NB4 (cell line): ENCODE measurements at regions not wholly inside any gene's neighbourhood (a gene's known extent, or its start where the extent isn't known, plus 50 kb on each side); places are given as distances from the start of the nearest gene placed in this dataset.

Experiments used
- DNase-seq: peaks from one replicate; pipeline ENCODE4 v3.0.0; 2010; ENCODE audit warnings: low read depth
- H3K4me3 ChIP-seq: one replicate; pipeline ENCODE4 v1.5.1; 2011; ENCODE audit warnings: mild to moderate bottlenecking, low read depth, low read length, moderate library complexity
- MYC ChIP-seq: IDR thresholded peaks from 2 replicates; pipeline ENCODE4 v1.6.1; 2011; ENCODE audit warnings: low read depth, low read length
- POLR2A ChIP-seq: IDR thresholded peaks from 2 replicates; pipeline ENCODE4 v1.6.1; 2011; ENCODE audit warnings: mild to moderate bottlenecking; ENCODE audit not compliant: insufficient read length; ENCODE audit errors: extremely low read depth
- TF ChIP-seq, protein P1 (sequence below): IDR thresholded peaks from one replicate; pipeline ENCODE4 v1.5.1; 2012; ENCODE audit warnings: low read depth, low read length
- TF ChIP-seq, protein P2 (sequence below): IDR thresholded peaks from 2 replicates; pipeline ENCODE4 v1.6.1; 2011; ENCODE audit warnings: low read depth, low read length

DNA sequence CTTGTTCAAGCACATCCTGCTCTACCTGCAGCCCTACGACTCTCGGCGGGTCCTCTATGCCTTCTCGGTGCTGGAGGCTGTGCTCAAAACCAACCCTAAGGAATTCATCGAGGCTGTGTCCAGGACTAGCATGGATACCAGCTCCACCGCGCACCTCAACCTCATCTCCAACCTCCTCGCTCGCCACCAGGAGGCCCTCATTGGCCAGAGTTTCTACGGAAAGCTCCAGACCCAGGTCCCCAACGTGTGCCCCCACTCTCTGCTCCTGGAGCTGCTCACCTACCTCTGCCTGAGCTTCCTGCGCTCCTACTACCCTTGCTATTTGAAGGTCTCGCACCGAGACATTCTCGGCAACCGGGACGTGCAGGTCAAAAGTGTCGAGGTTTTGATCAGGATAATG lies 74.3 kb upstream of the MORC3 start:
- H3K4me3 ChIP-seq: no peak overlapping the region
- no peak for DNase-seq
- TF ChIP-seq, protein P1, sequence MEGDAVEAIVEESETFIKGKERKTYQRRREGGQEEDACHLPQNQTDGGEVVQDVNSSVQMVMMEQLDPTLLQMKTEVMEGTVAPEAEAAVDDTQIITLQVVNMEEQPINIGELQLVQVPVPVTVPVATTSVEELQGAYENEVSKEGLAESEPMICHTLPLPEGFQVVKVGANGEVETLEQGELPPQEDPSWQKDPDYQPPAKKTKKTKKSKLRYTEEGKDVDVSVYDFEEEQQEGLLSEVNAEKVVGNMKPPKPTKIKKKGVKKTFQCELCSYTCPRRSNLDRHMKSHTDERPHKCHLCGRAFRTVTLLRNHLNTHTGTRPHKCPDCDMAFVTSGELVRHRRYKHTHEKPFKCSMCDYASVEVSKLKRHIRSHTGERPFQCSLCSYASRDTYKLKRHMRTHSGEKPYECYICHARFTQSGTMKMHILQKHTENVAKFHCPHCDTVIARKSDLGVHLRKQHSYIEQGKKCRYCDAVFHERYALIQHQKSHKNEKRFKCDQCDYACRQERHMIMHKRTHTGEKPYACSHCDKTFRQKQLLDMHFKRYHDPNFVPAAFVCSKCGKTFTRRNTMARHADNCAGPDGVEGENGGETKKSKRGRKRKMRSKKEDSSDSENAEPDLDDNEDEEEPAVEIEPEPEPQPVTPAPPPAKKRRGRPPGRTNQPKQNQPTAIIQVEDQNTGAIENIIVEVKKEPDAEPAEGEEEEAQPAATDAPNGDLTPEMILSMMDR: no peak
- TF ChIP-seq, protein P2, sequence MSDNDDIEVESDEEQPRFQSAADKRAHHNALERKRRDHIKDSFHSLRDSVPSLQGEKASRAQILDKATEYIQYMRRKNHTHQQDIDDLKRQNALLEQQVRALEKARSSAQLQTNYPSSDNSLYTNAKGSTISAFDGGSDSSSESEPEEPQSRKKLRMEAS: no peak
- TF ChIP-seq POLR2A (no peak), MYC (no peak)

DNA sequence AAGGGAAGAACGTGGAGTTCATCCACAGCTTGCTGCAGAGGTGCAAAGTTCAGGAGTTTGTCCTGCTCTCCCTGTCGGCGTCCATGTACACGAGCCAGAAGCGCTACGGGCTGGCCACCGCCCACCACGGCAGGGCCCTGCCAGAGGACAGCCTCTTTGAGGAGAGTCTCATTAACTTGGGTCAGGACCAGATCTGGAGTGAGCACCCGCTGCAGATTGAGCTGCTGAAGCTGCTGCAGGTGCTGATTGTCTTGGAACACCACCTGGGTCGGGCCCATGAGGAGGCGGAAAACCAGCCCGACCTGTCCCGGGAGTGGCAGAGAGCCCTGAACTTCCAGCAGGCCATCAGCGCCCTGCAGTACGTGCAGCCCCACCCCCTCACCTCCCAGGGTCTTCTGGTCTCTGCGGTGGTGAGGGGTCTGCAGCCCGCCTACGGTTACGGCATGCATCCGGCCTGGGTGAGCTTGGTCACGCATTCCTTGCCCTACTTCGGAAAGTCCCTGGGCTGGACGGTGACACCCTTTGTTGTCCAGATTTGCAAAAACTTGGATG lies 73.8 kb upstream of the MORC3 start:
- no peak overlapping the region for H3K4me3 ChIP-seq
- TF ChIP-seq, protein P2: no peak
- TF ChIP-seq MYC: no peak
- DNase-seq: no peak

DNA sequence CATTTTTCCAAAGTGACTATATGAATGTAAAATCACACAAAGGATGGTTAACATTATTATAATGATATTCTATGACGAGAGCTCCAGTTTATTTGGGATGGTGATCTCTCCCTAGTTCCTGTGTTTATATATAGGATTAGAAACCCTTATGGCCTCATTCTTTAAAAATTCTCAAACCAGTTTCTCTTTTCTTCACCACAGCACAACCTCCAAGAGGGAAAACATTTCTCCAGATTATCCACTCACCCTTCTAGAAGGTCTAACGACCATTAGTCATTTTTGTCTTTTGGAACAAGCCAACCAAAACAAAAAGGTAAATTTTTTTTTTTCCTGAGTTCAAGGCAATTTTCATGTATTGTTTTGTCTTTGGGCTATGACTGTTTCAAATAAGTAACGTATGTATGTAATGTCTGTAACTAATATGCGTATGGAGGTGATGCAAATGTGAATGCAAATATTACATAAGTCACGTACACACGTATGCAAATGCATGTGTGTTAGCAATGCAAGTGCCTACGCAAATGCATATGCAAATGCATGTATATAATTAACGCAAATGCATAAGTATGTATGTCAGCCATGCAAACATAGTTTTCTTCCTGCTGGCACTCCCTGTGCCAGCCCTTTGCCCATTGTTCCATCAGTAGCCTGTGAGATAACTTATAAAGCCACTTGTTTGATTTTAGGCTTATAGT lies 72.5 kb upstream of the MORC3 start:
- TF ChIP-seq, protein P1: no peak
- TF ChIP-seq, protein P2: no peak
- TF ChIP-seq POLR2A (no peak), MYC (no peak)
- no peak for DNase-seq
- no peak overlapping the region for H3K4me3 ChIP-seq

DNA sequence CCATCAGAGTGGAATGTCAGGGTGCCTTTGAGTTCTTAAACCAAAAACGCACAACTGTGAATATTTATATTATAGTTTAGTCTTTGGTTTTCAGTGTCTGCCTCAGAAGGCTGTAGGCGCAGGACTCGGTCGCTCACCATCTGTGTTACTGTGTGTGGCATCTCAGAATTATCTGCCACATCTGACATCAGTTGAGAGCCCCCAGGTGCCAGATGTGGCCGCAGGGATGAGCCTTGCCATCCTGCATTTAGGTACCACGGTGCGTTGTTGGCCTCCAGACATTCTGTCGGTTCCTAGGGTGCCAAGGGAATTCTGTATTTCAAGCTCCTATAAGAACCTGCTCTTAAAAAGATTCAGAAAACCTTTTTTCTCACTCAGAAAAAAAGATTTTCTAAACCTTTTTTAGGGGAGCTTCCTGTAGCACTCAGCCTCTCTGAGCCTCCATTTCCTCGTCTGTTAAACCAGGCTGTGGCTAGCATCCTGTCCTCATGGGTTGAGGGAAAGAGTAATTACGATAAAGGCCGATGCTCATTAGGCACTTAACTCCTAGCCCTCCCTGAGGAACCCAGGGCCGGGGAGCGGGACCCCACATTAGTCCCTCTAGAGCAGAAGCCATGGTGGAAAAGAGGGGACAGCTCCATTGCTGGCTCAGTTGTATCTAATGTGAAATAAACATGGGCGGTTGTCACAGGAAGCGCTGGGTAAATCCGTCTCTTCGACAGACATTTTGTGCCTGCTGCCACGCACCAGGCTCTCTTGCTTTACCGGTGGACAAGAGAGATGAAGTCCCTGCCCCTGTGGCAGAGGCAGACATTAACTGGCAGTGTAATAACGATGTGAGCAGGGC lies 70.2 kb upstream of the MORC3 start:
- no peak for DNase-seq
- no peak overlapping the region for H3K4me3 ChIP-seq
- TF ChIP-seq POLR2A: no peak

DNA sequence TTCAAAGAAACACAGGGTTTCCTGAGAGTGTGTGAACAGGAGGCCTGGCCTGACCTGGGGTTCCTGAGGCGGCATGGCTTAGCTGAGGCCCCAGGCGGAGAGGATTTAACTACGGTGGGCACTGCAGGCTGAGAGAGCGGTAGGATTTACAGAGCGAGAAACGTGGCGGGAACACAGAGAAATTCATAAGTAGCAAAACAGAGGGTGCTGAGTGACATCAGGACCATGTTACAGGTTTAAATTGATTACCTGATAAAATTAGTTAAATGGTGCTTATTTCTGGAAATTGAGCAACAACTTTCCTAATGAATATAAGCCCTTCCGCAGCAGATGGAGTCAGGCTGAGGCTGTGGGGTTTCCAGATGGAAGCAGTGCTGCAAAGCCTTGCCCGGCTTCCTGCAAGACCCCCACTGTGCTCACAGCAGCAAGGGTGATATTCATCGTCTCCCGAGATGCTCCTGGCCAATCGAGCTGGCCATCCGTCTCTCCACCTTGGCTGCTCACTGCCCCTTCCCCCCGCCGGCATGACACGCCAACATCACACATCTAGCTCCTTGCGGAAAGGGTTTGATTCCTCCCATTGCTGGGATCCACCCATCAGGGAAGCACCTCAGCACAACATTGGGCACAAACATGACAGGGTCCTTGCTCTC lies 69.4 kb upstream of the MORC3 start:
- no peak for DNase-seq
- no peak overlapping the region for H3K4me3 ChIP-seq
- TF ChIP-seq, protein P1: no peak
- TF ChIP-seq, protein P2: no peak
- TF ChIP-seq MYC: no peak
- no peak for TF ChIP-seq POLR2A

DNA sequence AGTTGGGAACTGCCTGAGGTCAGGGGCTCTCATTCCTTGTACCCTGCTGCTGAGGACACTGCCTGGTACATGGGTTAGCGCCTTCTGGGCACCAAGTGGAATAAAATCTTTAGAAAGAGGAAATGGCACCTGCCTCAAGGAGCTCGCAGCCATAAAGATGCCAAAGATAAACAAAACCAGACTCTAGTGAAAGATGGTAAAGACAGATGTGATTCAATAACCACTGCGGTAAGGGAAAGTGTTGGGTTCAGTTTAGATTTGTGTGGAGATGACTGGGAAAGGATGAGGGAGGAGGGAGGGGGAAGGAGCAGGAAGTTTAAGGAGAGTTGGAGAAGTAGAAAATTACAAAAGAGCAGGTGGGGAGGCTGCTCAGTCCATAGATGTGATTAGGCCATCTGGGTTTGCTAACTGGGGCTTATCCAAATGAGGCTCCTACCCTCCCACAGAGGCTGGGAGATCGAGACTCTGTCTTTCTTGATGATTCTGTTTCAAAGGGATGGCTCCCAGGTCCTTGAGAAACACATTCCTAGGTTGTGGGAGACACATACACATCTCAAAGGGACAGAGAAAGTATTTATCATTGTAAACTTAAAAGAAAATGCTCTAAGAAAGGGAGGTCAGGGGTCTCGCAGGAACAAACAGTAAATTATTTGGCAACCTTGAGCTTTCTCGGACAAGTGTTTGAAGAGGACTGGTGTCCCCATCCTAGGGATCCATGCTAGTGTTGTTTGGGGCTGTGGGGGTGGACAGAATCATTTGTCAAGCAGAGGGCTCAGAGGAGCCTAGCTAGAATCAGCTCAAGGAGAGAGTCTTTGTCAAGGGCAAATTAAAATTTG lies 65.7 kb upstream of the MORC3 start:
- TF ChIP-seq, protein P2: no peak
- TF ChIP-seq, protein P1: no peak
- TF ChIP-seq MYC (no peak), POLR2A (no peak)
- no peak overlapping the region for H3K4me3 ChIP-seq
- DNase-seq: no peak
